Stimulated activated CD4-positive, alpha-beta T cell treated with anti-CD3 and anti-CD28 coated beads, Interleukin-12 subunit alpha, Interleukin-12 subunit beta, amount 100 ng/mL, for 24 hours (primary cell): ENCODE measurements at regions not wholly inside any gene's neighbourhood (a gene's known extent, or its start where the extent isn't known, plus 50 kb on each side); places are given as distances from the start of the nearest gene placed in this dataset.
"Not testable (repeated sequence)": the region's sequence is repeated elsewhere in the genome, so short reads cannot be mapped to it uniquely, and the experiment has no call there.

Source experiments
- DNase-seq, 2 experiments: peaks; one replicate each; pipeline ENCODE4 v3.0.0-alpha.2; 2020; ENCODE audit warnings: low read depth in 2 of 2

DNA sequence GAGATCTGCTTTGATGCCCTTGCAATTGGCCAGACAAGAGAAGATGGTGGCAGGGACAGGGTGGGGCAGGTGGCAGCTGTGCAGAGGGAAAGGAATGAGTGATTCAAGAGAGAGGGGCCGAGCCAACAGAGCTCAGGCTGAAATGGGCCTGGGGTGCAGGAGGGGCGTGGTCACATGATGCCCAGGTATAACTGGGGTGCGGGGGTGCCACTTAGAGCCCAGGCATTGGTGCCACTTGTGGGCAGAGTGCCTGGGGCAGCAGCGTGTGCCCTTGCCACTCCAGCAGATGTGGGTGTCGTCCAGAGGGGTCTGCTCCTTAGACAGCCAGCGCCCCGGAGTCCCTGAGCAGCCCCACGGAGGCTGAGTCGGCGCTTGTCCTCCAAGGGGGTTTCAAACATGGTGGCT is 88.7 kb downstream of the PLXNA1 start:
- DNase-seq: no peak

GRCh38 chr3:127072221-127072771 is 89.4 kb downstream of the PLXNA1 start:
- no peak for DNase-seq

DNA sequence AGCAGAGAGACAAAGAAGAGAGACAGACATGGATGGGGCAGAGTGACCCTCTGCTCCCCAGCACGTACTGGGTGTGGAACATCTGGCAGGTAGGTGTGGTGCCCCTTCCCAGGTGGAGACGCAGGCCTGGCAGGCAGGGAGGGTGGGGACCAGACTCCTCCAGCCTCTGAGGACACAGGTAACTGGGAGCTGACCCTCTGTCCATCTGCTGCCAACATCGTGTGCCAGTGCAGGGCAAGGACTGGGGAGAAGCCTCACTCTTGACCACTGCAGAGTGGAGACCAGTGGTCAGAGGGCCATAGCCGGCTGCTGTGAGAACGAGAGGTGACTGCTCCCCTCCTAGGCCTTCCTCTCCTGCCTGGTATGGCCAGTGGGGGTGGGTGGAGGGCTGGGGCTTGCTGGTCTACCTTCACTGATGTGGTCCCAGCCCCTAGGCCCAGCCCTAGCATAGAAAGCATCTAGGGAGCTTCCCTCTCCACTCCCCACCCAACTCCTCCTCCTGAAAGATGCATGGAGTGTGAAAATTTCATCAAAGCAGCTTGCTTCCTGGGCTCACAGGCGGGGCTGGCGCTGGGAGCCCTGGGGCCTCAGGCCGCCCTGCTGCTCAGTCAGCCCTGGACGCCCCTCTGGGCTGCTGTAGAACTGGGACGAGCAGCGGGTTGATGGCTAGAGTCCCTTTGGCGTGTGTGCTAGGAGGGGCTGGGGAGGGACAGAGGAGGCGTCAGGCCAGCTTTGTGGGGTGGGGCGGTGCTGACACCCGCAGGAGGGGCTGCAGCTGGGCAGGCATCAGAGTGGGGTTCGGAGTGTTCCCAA is 90.3 kb downstream of the PLXNA1 start:
- no peak for DNase-seq

- no peak for DNase-seq
Measured at GRCh38 chr3:127073941-127074820, 91.3 kb downstream of the PLXNA1 start.

- no peak for DNase-seq
Measured at GRCh38 chr3:127074900-127075360, 92.0 kb downstream of the PLXNA1 start.

DNA sequence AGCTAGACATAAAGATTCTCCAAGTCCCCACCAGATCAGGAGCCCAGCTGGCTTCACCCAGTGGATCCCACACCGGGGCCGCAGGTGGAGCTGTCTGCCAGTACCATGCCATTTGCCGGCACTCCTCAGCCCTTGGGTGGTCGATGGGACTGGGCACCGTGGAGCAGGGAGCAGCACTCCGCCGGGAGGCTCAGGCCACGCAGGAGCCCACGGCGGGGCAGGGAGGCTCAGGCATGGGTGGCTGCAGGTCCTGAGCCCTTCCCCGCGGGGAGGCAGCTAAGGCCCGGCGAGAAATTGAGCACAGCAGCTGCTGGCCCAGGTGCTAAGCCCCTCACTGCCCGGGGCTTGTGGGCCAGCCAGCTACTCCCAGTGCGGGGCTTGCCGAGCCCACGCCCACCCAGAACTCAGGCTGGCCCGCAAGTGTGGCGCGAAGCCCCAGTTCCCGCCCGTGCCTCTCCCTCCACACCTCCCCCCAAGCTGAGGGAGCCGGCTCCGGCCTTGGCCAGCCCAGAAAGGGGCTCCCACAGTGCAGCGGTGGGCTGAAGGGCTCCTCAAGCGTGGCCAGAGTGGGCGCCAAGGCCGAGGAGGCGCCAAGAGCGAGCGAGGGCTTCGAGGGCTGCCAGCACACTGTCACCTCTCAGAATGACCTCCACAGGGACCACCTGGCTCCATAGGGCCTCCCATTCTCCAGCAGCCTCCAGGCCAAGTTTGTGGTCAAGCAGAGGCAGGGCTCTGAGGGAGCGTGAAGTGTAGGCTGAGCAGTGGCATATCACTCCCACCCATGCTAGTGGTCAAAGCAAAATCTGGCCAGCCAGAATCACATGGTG is 93.5 kb downstream of the PLXNA1 start:
- not testable (repeated sequence) for DNase-seq

GRCh38 chr3:127077068-127077467 is 94.2 kb downstream of the PLXNA1 start:
- DNase-seq: no peak

GRCh38 chr3:127077505-127078064 is 94.7 kb downstream of the PLXNA1 start:
- no peak for DNase-seq

DNA sequence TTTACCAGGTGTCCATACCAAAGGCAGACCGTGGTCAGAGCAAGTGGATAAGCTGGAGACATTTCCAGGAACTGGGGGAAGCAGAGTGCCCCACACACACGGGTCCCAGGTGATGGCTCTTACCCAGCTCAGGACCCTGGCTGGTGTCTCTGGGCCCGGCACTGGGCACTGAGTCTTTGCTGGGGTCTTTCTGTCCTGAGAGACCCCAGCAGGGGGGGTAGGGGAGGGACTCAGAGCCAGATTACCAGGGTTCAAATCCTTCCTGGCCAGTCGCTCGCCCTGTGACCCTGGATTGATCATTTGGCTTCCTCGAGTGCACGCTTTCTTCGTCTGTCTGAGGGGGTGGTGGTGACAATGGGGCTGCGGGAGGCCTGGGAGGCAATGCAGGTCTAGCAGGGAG is 95.7 kb downstream of the PLXNA1 start:
- no peak for DNase-seq

DNA sequence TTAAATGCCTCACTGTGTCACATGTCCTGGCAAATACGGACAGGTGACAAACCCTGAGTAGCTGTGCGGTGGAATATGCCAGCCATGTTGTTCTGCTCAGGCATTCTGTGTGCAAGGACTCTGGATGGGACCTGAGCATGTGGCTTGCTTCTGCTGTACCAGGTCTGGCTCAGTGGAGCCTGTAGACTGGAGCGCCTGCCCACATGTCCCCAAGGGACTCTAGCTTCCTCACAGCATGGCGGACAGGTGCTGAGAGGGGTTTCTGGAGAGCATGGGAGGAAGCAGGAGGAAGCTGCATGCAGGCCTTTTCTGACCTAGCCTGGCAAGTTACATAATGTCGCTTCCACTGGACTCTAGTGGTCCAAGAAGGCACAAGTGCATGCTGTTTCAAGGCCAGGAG is 96.3 kb downstream of the PLXNA1 start:
- no peak for DNase-seq

- no peak for DNase-seq
Measured at GRCh38 chr3:127081001-127081720, 98.2 kb downstream of the PLXNA1 start.

- no peak for DNase-seq
Measured at GRCh38 chr3:127082066-127082465, 99.2 kb downstream of the PLXNA1 start.

GRCh38 chr3:127083778-127084397 is 101.0 kb downstream of the PLXNA1 start:
- DNase-seq: no peak

DNA sequence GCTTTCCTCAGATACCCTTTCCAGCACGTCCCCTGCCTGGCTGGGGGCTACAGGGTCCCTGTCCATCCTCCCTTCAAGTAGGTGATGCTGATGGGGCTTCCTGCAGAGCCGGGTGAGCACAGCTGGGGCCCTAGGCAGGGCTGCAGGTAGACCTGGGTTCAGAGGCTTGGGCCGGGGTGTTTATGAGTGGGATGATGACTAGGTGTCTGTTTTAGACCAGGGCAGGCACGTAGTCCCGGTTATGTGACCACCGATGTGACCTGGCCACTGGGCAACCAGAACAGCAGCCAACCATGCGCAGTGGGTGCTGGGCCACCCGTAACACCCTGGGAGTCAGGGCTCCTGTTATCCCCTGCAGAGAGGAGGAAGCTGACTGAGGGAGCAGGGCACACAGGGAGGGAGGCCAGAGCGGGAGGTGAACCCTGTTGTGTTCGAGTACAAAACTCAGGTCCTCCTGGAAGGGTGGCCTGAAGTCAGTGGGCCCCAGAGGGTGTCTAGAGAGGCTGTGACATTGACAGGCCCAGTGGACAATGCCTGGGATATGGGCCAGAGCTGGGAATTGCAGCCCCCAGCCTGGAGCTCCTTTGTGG is 101.6 kb downstream of the PLXNA1 start:
- DNase-seq: no peak

DNA sequence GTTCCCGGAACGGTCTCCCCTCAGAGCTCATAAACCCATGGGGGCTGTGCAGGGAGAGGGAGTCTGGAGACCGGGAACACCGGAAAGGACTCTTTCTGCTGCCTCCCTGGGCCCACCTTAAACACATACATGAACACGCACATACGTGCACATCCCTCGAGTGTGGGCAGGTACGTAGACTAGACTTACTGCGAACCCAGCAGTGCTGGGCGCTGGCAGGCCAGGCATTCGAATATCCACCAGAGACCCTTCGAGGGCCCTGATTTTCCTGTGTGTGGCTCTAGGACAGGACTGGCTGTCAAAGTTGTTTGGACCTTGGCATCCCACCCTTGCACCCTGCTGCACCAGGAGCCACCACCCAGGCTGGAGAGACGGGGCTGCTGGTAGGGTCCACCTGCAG is 102.7 kb downstream of the PLXNA1 start:
- no peak for DNase-seq

DNA sequence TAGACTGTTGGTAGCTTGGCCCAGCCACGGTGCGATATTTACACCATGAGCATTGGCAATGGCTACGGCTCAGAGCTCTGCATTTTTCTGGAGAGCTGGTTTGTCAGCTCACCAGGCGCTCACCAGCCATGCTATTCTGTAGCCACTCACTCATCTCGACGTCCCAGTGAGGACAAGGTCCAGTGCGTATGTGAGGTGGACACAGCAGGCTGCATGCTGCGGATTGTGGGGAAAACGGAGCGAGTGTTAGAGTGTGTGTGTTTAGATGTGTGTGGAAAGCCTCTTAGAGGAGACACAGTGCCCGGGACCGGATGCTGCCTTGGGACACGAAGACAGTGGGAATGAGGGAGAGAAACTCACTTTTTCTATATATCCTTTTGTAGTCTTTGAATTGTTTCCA is 103.7 kb downstream of the PLXNA1 start:
- not testable (repeated sequence) for DNase-seq

DNA sequence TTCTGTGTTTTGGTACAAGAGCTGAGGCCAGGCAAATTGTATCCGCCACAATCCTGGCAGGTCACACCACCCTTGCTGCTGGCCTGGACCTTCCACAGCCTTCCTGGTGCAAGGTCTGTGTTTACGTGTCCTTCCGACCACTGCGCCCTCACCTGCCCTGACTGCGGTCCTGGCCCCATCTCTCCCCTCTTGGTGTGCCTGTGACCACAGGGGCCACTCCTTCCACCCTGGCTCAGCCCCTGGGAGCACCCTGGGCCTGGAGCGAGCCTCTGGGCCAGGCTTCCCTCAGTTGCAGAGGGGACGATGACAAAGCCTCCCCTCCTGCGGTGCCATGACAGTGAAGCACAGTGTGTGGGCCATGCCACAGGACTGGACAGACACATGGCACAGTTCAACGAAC is 104.5 kb downstream of the PLXNA1 start:
- DNase-seq: no peak

- DNase-seq: no peak
Measured at GRCh38 chr3:127088511-127089351, 104.2 kb upstream of the PRR23E start.
